ENCODE measurements at regions not wholly inside any gene's neighbourhood (a gene's known extent, or its start where the extent isn't known, plus 50 kb on each side); places are given as distances from the start of the nearest gene placed in this dataset.

GRCh38 chr15:39243396-39243795 is 337.5 kb upstream of the THBS1 start:
- H3K27ac Mint-ChIP-seq: no peak overlapping the region
- no peaks in the 10 kb centered on the region for H3K9me3 Mint-ChIP-seq
- H3K4me1 Mint-ChIP-seq (ENCODE audit: low read depth): no peaks in the 10 kb centered on the region
- no peak overlapping the region for H3K4me3 Mint-ChIP-seq
- no peaks in the 10 kb centered on the region for H3K36me3 Mint-ChIP-seq (ENCODE audit: low read depth)
- peaks cover 7% of the 10 kb centered on the region for H3K27me3 Mint-ChIP-seq (ENCODE audit: low read depth)

GRCh38 chr15:39244776-39245175 is 336.1 kb upstream of the THBS1 start:
- Mint-ChIP-seq H3K36me3 (ENCODE audit: low read depth) (no peaks in the 10 kb centered on the region), H3K4me1 (ENCODE audit: low read depth) (no peaks in the 10 kb centered on the region), H3K4me3 (no peak overlapping the region), H3K27me3 (ENCODE audit: low read depth) (peaks cover 10% of the 10 kb centered on the region), H3K27ac (no peak overlapping the region), H3K9me3 (no peaks in the 10 kb centered on the region)

GRCh38 chr15:39246523-39246922 is 334.4 kb upstream of the THBS1 start:
- Mint-ChIP-seq H3K36me3 (ENCODE audit: low read depth) (peaks cover 1% of the 10 kb centered on the region), H3K4me3 (no peak overlapping the region)

DNA sequence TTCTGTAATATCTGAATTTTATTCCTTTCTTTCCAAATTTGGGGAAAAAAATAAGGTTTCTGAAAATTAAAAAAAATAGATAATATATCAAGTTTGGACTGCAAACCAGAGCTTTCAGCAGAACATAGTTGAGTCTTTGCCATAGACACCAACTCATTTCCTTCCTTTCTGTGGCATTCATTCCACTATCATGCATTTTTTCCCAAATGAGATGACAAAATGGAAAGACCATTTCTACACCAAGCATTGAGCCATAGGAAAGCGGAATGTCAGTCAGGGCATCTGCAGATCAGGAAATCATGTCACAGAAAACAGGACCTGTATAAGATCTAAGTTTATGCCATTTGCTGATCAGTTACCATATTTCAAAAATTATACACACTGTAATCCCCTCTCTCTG is 333.3 kb upstream of the THBS1 start:
- H3K4me3 Mint-ChIP-seq: no peak overlapping the region

More at GRCh38 chr15:39246523-39246922, 334.4 kb upstream of the THBS1 start:
- Mint-ChIP-seq H3K27me3 (ENCODE audit: low read depth) (peaks cover 10% of the 10 kb centered on the region), H3K9me3 (peaks cover 3% of the 10 kb centered on the region), H3K27ac (no peak overlapping the region), H3K4me1 (ENCODE audit: low read depth) (peaks cover 12% of the 10 kb centered on the region)

DNA sequence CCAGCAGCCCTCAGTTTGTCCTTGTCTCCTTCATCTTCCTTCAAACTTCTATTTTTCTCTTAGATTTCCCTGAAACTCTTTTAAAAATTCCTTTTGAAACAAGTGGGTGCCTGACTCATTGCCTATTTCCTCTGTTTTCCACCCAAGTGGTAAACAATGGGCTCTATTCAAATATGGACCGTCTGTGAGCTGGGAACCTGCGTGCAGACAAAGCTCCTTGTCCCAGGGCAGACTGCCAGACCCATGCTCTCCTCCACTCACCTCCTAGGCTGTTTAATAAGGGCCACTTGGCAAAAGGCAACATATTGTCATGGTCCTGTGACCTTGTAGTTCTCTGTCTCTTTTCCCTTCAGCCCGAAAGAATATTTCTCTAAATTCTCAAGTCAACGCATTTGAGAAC is 332.7 kb upstream of the THBS1 start:
- H3K27me3 Mint-ChIP-seq (ENCODE audit: low read depth): peaks cover 10% of the 10 kb centered on the region
- peaks cover 3% of the 10 kb centered on the region for H3K9me3 Mint-ChIP-seq
- H3K36me3 Mint-ChIP-seq (ENCODE audit: low read depth): peaks cover 1% of the 10 kb centered on the region
- H3K27ac Mint-ChIP-seq: no peak overlapping the region
- H3K4me1 Mint-ChIP-seq (ENCODE audit: low read depth): peaks cover 16% of the 10 kb centered on the region
- H3K4me3 Mint-ChIP-seq: no peak overlapping the region

More for the DNA sequence above, 333.3 kb upstream of the THBS1 start:
- Mint-ChIP-seq H3K27me3 (ENCODE audit: low read depth) (peaks cover 10% of the 10 kb centered on the region), H3K27ac (no peak overlapping the region), H3K9me3 (peaks cover 3% of the 10 kb centered on the region), H3K4me1 (ENCODE audit: low read depth) (peaks cover 16% of the 10 kb centered on the region), H3K36me3 (ENCODE audit: low read depth) (peaks cover 1% of the 10 kb centered on the region)

- Mint-ChIP-seq H3K27ac (no peak overlapping the region), H3K36me3 (ENCODE audit: low read depth) (peaks cover 1% of the 10 kb centered on the region), H3K9me3 (peaks cover 3% of the 10 kb centered on the region), H3K4me1 (ENCODE audit: low read depth) (peaks cover 16% of the 10 kb centered on the region), H3K4me3 (no peak overlapping the region), H3K27me3 (ENCODE audit: low read depth) (peaks cover 13% of the 10 kb centered on the region)
Measured at GRCh38 chr15:39250001-39250400, 330.9 kb upstream of the THBS1 start.

DNA sequence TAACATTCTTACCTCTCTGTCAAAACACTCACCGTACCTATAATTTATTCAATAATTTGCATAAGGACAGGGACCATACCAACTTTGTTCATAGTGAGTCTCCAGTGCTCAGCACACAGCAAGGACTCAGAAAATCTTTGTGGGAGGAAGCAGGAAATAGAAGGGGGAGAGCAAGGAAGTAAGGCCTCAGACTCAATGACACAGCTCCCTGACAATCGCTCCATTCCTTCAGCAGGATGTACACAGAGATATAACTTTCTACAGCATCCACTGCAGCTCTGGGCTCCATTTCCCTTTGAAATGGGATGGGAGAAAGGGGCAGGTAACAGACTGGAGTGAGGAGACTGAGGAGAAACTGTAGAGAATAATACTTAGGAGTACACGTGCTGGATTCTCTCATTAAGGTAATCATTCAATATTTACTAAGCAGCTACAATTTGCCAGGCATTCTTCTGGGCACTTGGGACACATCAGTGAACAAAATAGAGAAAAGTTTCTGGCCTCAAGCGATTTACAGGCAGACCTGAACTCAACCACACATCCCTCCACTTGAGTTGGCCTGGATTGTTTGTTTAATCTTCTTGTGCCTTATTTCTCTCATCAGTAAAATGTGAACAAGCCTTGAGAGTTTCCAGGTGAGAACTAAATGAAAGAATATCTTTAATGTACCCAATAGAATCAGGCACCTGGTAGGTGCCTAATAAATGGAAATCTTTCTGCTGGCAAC is 330.3 kb upstream of the THBS1 start:
- Mint-ChIP-seq H3K4me3 (no peak overlapping the region), H3K36me3 (ENCODE audit: low read depth) (peaks cover 1% of the 10 kb centered on the region), H3K27me3 (ENCODE audit: low read depth) (peaks cover 16% of the 10 kb centered on the region), H3K4me1 (ENCODE audit: low read depth) (peaks cover 16% of the 10 kb centered on the region), H3K9me3 (peaks cover 3% of the 10 kb centered on the region), H3K27ac (peak overlapping the region; percentile 29)

DNA sequence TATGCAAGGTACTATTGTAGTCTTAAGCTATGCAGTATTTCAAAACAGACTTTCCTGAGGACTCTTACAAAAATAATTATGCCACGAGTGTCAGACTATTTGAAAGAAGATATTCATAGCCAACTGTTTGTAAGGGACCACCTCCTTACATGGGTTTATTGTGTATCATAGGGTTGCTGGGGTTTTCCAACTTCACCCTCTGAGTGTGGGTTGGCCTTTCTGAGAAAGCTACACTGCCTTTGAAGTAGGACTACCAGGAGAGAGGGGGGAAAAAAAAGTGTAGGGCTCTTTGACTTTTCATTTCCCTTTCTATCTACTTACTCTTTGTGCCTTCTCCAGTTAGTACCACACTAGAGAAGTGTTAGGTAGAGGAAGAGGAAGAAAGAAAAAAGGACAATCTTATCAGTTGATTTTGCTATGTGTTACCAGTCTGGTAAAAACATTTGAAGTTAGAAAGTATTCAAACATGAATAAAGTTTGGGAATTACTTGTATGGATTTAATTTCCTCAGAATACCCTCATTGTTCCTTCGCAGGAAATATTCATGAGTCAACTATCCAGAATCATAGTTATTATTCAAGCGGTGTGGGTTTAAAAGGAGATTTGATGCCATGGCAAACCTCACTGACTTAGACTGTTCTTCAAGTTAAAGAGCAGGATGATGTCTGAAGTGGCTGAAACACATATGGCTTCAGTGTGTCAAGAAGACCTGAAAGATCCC is 329.3 kb upstream of the THBS1 start:
- Mint-ChIP-seq H3K36me3 (ENCODE audit: low read depth) (peaks cover 1% of the 10 kb centered on the region), H3K4me1 (ENCODE audit: low read depth) (peaks cover 16% of the 10 kb centered on the region), H3K9me3 (peaks cover 3% of the 10 kb centered on the region), H3K27ac (peak overlapping the region; percentile 29), H3K4me3 (peak overlapping the region; percentile 25), H3K27me3 (ENCODE audit: low read depth) (peaks cover 16% of the 10 kb centered on the region)

- Mint-ChIP-seq H3K27ac (no peak overlapping the region), H3K9me3 (peaks cover 3% of the 10 kb centered on the region), H3K4me3 (no peak overlapping the region)
Measured at GRCh38 chr15:39252134-39252470, 328.8 kb upstream of the THBS1 start.

GRCh38 chr15:39253552-39253951 is 327.3 kb upstream of the THBS1 start:
- peaks cover 14% of the 10 kb centered on the region for H3K27me3 Mint-ChIP-seq (ENCODE audit: low read depth)
- H3K27ac Mint-ChIP-seq: no peak overlapping the region
- H3K4me1 Mint-ChIP-seq (ENCODE audit: low read depth): peaks cover 16% of the 10 kb centered on the region
- peaks cover 3% of the 10 kb centered on the region for H3K9me3 Mint-ChIP-seq
- H3K4me3 Mint-ChIP-seq: no peak overlapping the region
- H3K36me3 Mint-ChIP-seq (ENCODE audit: low read depth): peaks cover 1% of the 10 kb centered on the region

More at GRCh38 chr15:39252134-39252470, 328.8 kb upstream of the THBS1 start:
- Mint-ChIP-seq H3K4me1 (ENCODE audit: low read depth) (peaks cover 16% of the 10 kb centered on the region), H3K36me3 (ENCODE audit: low read depth) (peaks cover 1% of the 10 kb centered on the region), H3K27me3 (ENCODE audit: low read depth) (peaks cover 16% of the 10 kb centered on the region)

DNA sequence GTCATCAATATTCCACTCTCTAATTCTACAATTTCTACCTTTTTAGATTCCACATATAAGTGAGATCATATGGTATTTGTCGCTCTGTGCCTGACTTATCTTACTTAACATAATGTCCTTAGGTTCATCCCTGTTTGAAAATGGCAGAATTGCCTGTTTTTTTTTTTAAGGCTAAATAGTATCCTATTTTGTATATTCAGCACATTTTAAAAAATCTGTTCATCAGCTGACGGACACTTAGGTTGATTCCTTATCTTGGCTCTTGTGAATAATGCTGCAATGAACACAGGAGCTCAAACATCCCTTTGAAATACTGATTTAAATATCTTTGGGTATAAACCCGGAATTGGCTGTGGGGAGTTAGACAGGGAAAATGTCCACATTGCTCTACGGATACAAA is 326.7 kb upstream of the THBS1 start:
- Mint-ChIP-seq H3K27me3 (ENCODE audit: low read depth) (peaks cover 14% of the 10 kb centered on the region), H3K4me1 (ENCODE audit: low read depth) (peaks cover 16% of the 10 kb centered on the region), H3K27ac (no peak overlapping the region), H3K4me3 (no peak overlapping the region), H3K36me3 (ENCODE audit: low read depth) (peaks cover 1% of the 10 kb centered on the region), H3K9me3 (peaks cover 3% of the 10 kb centered on the region)

DNA sequence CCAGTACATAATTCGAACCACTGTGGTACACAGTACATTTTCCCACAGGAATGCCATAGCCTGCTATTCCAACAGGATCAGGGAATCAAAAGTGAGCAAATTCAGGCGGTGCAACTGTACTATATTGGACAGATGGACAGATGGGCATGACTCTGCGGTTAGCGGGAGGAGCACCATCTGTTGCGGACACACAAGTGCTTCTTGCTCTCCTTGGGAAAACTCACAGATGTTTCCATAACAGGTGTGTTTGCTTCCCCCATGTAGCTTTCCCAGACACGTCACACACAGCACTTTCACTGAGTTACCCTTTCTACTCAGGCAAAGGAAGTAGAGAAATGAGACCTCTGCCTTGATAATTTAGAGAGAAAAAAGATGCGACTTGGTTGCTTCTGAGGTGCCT is 325.1 kb upstream of the THBS1 start:
- H3K27me3 Mint-ChIP-seq (ENCODE audit: low read depth): peaks cover 11% of the 10 kb centered on the region
- H3K9me3 Mint-ChIP-seq: no peaks in the 10 kb centered on the region
- H3K36me3 Mint-ChIP-seq (ENCODE audit: low read depth): no peaks in the 10 kb centered on the region
- no peak overlapping the region for H3K4me3 Mint-ChIP-seq
- no peak overlapping the region for H3K27ac Mint-ChIP-seq
- peaks cover 12% of the 10 kb centered on the region for H3K4me1 Mint-ChIP-seq (ENCODE audit: low read depth)

DNA sequence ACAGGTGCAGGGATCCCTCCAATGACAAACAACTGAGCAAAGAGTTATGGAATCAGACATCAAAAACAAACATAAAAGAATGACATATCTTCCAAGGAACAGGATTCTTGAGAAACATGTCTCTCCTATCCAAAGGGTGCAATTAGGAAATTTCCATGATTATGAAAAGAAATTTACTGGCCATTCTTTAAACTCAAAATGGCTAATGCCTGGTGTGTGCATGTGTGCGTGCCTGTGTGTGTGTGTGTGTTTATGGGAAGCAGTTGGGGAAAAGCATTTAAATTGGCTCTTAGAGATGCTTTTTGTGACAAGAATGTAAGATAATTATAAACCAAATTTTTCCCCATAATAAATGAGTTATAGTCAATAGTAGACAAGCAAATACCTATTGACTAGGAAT is 320.5 kb upstream of the THBS1 start:
- no peaks in the 10 kb centered on the region for H3K36me3 Mint-ChIP-seq (ENCODE audit: low read depth)
- H3K9me3 Mint-ChIP-seq: no peaks in the 10 kb centered on the region
- no peak overlapping the region for H3K27ac Mint-ChIP-seq
- no peak overlapping the region for H3K4me3 Mint-ChIP-seq
- peaks cover 5% of the 10 kb centered on the region for H3K4me1 Mint-ChIP-seq (ENCODE audit: low read depth)
- H3K27me3 Mint-ChIP-seq (ENCODE audit: low read depth): peaks cover 8% of the 10 kb centered on the region

DNA sequence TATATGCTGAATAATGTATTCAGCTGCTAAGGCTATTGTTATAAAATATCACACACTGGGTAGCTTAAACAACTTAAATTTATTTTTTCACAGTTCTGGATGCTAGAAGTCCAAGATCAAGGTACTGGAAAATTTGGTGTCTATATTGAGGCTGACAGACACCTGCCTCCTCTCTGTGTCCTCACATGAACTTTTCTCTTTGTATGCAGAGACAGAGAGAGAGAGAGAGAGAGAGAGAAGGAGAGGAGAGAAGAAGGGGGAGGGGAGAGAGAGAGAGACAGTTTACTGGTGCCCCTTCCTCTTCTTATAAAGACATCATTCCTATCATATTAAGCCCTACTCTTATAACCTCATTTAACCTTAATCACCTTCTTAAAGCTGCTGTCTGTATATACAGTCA is 320.1 kb upstream of the THBS1 start:
- no peaks in the 10 kb centered on the region for H3K9me3 Mint-ChIP-seq
- H3K27ac Mint-ChIP-seq: no peak overlapping the region
- H3K4me1 Mint-ChIP-seq (ENCODE audit: low read depth): peaks cover 5% of the 10 kb centered on the region
- peaks cover 8% of the 10 kb centered on the region for H3K27me3 Mint-ChIP-seq (ENCODE audit: low read depth)
- H3K4me3 Mint-ChIP-seq: no peak overlapping the region
- H3K36me3 Mint-ChIP-seq (ENCODE audit: low read depth): no peaks in the 10 kb centered on the region

Data from T-helper 1 cell treated with Interleukin-12 subunit alpha and Interleukin-12 subunit beta and Interleukin-4 antibody, amounts not matched to agents 30 μg/mL and 1 μg/mL, for 36 hours (primary cell).